ENCODE measurements at regions not wholly inside any gene's neighbourhood (a gene's known extent, or its start where the extent isn't known, plus 50 kb on each side); places are given as distances from the start of the nearest gene placed in this dataset.
"Not testable (repeated sequence)": the region's sequence is repeated elsewhere in the genome, so short reads cannot be mapped to it uniquely, and the experiment has no call there.

DNA sequence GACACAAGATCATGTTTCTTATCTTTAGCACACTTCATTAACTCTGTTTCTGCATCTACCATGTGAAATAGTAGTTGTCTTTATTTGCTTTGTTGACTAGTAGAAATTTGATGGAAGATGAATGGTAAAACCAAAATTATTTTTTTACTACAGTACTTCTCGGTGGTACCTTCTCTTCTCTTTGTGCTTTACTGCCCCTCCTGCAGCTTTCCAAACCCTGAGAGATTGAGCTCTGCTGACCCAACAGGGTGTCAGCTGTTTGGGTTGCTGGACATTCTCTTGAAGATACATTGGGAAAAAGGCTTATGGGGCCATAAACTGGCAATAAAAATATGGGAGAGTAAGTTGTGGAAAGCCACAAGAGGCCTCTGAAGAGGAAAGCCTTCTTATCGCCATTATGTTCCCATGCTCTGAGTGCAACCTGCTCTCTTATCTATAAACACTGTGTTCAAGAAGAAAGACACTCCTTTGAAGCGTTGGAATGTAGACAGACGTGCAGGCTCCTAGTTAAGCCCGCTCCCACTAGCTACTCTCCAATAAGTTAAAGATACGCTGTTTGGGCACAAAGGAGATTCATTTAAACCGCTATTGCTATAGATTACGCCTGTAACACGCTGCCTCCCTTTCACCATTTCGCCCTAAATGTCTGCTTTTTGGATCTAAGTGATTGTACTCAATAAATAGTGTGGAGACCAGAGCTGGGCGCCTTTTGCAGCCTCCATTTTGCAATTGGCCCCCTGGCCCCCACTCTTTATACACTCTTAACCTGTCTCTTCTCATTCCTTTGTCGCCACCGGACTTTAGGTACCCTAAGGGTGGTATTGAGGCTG, 60.1 kb upstream of the PRSS16 start:
- DNase-seq (no peak), ATAC-seq (ENCODE audit: low read depth in 2 of 2) (no peak)
- Mint-ChIP-seq H3K36me3 (no peaks in the 10 kb centered on the region), H3K27me3 (peaks cover 12% of the 10 kb centered on the region), H3K9me3 (no peaks in the 10 kb centered on the region), H3K4me1 (peaks cover 5 to 21% (median 7%) of the 10 kb centered on the region in 4 donors), H3K4me3 (peak overlapping the region; percentile 89 to 90 (median 90)), H3K27ac (peak overlapping the region in 1 of 3 donors; percentile 80)
- Histone ChIP-seq H3K9me3 (ENCODE audit: control insufficient read depth in 2 of 2, low read length in 2 of 2) (no peaks in the 10 kb centered on the region), H3K4me1 (ENCODE audit: control insufficient read depth, insufficient read depth, low read length, poor library complexity, severe bottlenecking) (peaks cover 12% of the 10 kb centered on the region), H3K27me3 (ENCODE audit: control insufficient read depth, insufficient read depth, low read length) (no peaks in the 10 kb centered on the region), H3K36me3 (ENCODE audit: control insufficient read depth, insufficient read depth, low read length) (no peaks in the 10 kb centered on the region), H3K4me3 (ENCODE audit: low read depth, low read length) (peak overlapping the region; percentile 97), H3K27ac (ENCODE audit: insufficient read depth, low read length, poor library complexity, severe bottlenecking) (no peak overlapping the region)

- peaks cover 13% of the 10 kb centered on the region for H3K27me3 Mint-ChIP-seq
- H3K36me3 Mint-ChIP-seq = no peaks in the 10 kb centered on the region
- ATAC-seq (ENCODE audit: low read depth in 2 of 2) (peak; percentile 65 to 72), DNase-seq (peak; percentile 7 to 57 (median 31))
- H3K36me3 ChIP-seq (ENCODE audit: control insufficient read depth, insufficient read depth, low read length) = no peaks in the 10 kb centered on the region
- no peaks in the 10 kb centered on the region for H3K9me3 ChIP-seq (ENCODE audit: control insufficient read depth in 2 of 2, low read length in 2 of 2)
- no peaks in the 10 kb centered on the region for H3K27me3 ChIP-seq (ENCODE audit: control insufficient read depth, insufficient read depth, low read length)
- H3K9me3 Mint-ChIP-seq = no peaks in the 10 kb centered on the region
- peak overlapping the region; percentile 38 to 80 (median 66) for H3K27ac Mint-ChIP-seq
- peaks cover 5 to 21% (median 7%) of the 10 kb centered on the region in 4 donors for H3K4me1 Mint-ChIP-seq
- H3K4me3 ChIP-seq (ENCODE audit: low read depth, low read length) = peak overlapping the region; percentile 97
- H3K4me3 Mint-ChIP-seq = peak overlapping the region; percentile 89 to 90 (median 90)
- no peak overlapping the region for H3K27ac ChIP-seq (ENCODE audit: insufficient read depth, low read length, poor library complexity, severe bottlenecking)
- peaks cover 12% of the 10 kb centered on the region for H3K4me1 ChIP-seq (ENCODE audit: control insufficient read depth, insufficient read depth, low read length, poor library complexity, severe bottlenecking)
Measured at GRCh38 chr6:27188061-27188884, 59.2 kb upstream of the PRSS16 start.

- H3K4me1 Mint-ChIP-seq = peaks cover 5 to 21% (median 7%) of the 10 kb centered on the region in 4 donors
- no peaks in the 10 kb centered on the region for H3K36me3 Mint-ChIP-seq
- Histone ChIP-seq H3K36me3 (ENCODE audit: control insufficient read depth, insufficient read depth, low read length) (no peaks in the 10 kb centered on the region), H3K27ac (ENCODE audit: insufficient read depth, low read length, poor library complexity, severe bottlenecking) (no peak overlapping the region), H3K4me3 (ENCODE audit: low read depth, low read length) (peak overlapping the region; percentile 97), H3K27me3 (ENCODE audit: control insufficient read depth, insufficient read depth, low read length) (no peaks in the 10 kb centered on the region), H3K9me3 (ENCODE audit: control insufficient read depth in 2 of 2, low read length in 2 of 2) (no peaks in the 10 kb centered on the region), H3K4me1 (ENCODE audit: control insufficient read depth, insufficient read depth, low read length, poor library complexity, severe bottlenecking) (peaks cover 12% of the 10 kb centered on the region)
- peak overlapping the region; percentile 38 to 80 (median 66) for H3K27ac Mint-ChIP-seq
- peaks cover 15% of the 10 kb centered on the region for H3K27me3 Mint-ChIP-seq
- H3K4me3 Mint-ChIP-seq = peak overlapping the region; percentile 89 to 90 (median 90)
- peak; percentile 76 to 80 for ATAC-seq (ENCODE audit: low read depth in 2 of 2)
- H3K9me3 Mint-ChIP-seq = no peaks in the 10 kb centered on the region
- peak; percentile 28 to 84 (median 66) for DNase-seq
Measured at GRCh38 chr6:27188885-27189418, 58.5 kb upstream of the PRSS16 start.

- Mint-ChIP-seq H3K4me3 (peak overlapping the region in 1 of 4 donors; percentile 19), H3K27ac (no peak overlapping the region), H3K4me1 (peaks cover 5 to 21% (median 7%) of the 10 kb centered on the region in 4 donors), H3K36me3 (no peaks in the 10 kb centered on the region), H3K27me3 (peaks cover 13% of the 10 kb centered on the region), H3K9me3 (no peaks in the 10 kb centered on the region)
- Histone ChIP-seq H3K27ac (ENCODE audit: insufficient read depth, low read length, poor library complexity, severe bottlenecking) (no peak overlapping the region), H3K36me3 (ENCODE audit: control insufficient read depth, insufficient read depth, low read length) (no peaks in the 10 kb centered on the region), H3K4me1 (ENCODE audit: control insufficient read depth, insufficient read depth, low read length, poor library complexity, severe bottlenecking) (peaks cover 12% of the 10 kb centered on the region), H3K4me3 (ENCODE audit: low read depth, low read length) (no peak overlapping the region), H3K9me3 (ENCODE audit: control insufficient read depth in 2 of 2, low read length in 2 of 2) (no peaks in the 10 kb centered on the region), H3K27me3 (ENCODE audit: control insufficient read depth, insufficient read depth, low read length) (no peaks in the 10 kb centered on the region)
- DNase-seq (no peak), ATAC-seq (ENCODE audit: low read depth in 2 of 2) (no peak)
Measured at GRCh38 chr6:27190126-27190525, 57.4 kb upstream of the PRSS16 start.

- H3K9me3 Mint-ChIP-seq; H3K4me3 Mint-ChIP-seq; H3K4me3 ChIP-seq (ENCODE audit: low read depth, low read length); H3K27ac ChIP-seq (ENCODE audit: insufficient read depth, low read length, poor library complexity, severe bottlenecking); H3K4me1 Mint-ChIP-seq; ATAC-seq (ENCODE audit: low read depth in 2 of 2); H3K27ac Mint-ChIP-seq; H3K27me3 ChIP-seq (ENCODE audit: control insufficient read depth, insufficient read depth, low read length); H3K36me3 ChIP-seq (ENCODE audit: control insufficient read depth, insufficient read depth, low read length); H3K36me3 Mint-ChIP-seq; H3K4me1 ChIP-seq (ENCODE audit: control insufficient read depth, insufficient read depth, low read length, poor library complexity, severe bottlenecking); H3K9me3 ChIP-seq (ENCODE audit: control insufficient read depth in 2 of 2, low read length in 2 of 2); DNase-seq: not testable (repeated sequence)
- H3K27me3 Mint-ChIP-seq = peaks cover 11% of the 10 kb centered on the region
Measured at GRCh38 chr6:27194453-27194852, 53.0 kb upstream of the PRSS16 start.

DNA sequence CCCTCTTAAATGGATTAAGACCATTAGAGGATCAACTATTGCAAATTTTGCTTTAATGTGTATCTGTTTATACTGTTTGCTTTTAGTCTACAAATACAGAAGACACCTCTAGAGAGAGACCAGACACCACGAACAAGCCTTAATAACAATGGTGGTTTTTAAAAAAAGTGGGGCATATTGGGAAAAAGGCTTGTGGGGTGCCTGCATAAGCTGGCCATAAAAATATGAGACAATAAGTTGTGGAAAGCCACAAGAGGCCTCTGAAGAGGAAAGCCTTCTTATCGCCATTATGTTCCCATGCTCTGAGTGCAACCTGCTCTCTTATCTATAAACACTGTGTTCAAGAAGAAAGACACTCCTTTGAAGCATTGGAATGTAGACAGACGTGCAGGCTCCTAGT, 52.0 kb upstream of the PRSS16 start:
- H3K27me3 Mint-ChIP-seq = peaks cover 11% of the 10 kb centered on the region
- not testable (repeated sequence) for H3K9me3 Mint-ChIP-seq; ATAC-seq (ENCODE audit: low read depth in 2 of 2); H3K27ac ChIP-seq (ENCODE audit: insufficient read depth, low read length, poor library complexity, severe bottlenecking); H3K27me3 ChIP-seq (ENCODE audit: control insufficient read depth, insufficient read depth, low read length); H3K4me3 Mint-ChIP-seq; H3K36me3 ChIP-seq (ENCODE audit: control insufficient read depth, insufficient read depth, low read length); DNase-seq; H3K4me1 Mint-ChIP-seq; H3K27ac Mint-ChIP-seq; H3K9me3 ChIP-seq (ENCODE audit: control insufficient read depth in 2 of 2, low read length in 2 of 2); H3K4me3 ChIP-seq (ENCODE audit: low read depth, low read length); H3K4me1 ChIP-seq (ENCODE audit: control insufficient read depth, insufficient read depth, low read length, poor library complexity, severe bottlenecking); H3K36me3 Mint-ChIP-seq

Data from CD4-positive, CD25-positive, alpha-beta regulatory T cell (primary cell).